Astrocyte (in vitro differentiated cells and primary cell): ENCODE measurements at regions not wholly inside any gene's neighbourhood (a gene's known extent, or its start where the extent isn't known, plus 50 kb on each side); places are given as distances from the start of the nearest gene placed in this dataset.
A peak's percentile ranks its signal among the peaks of the same experiment; 100 is the strongest.

ENCODE experiments used
- DNase-seq: peaks from one replicate; pipeline ENCODE4 v3.0.0-alpha.2; 2010; ENCODE audit warnings: low read depth
- FAIRE-seq: peaks from 2 replicates; lab custom pipeline; 2011; peaks lifted over from hg19 to GRCh38; lab: Jason Lieb, UNC
- H2AFZ ChIP-seq: 2 replicates; pipeline ENCODE4 v1.6.0; 2012; ENCODE audit warnings: low read depth, low read length, inconsistent platforms
- H3K27ac ChIP-seq: 2 replicates; pipeline ENCODE4 v1.5.1; 2011; ENCODE audit warnings: low read depth, low read length, inconsistent platforms
- H3K27me3 ChIP-seq: 2 replicates; pipeline ENCODE4 v1.6.0; 2011; ENCODE audit warnings: low read length, inconsistent platforms; ENCODE audit not compliant: insufficient read depth
- H3K36me3 ChIP-seq: 2 replicates; pipeline ENCODE4 v1.5.1; 2011; ENCODE audit warnings: low read length, inconsistent platforms; ENCODE audit not compliant: insufficient read depth
- H3K4me1 ChIP-seq: 2 replicates; pipeline ENCODE4 v1.5.1; 2011; ENCODE audit warnings: low read length, inconsistent platforms; ENCODE audit not compliant: insufficient read depth
- H3K4me2 ChIP-seq: 2 replicates; pipeline ENCODE4 v1.6.0; 2012; ENCODE audit warnings: low read length, inconsistent platforms
- H3K4me3 ChIP-seq: 2 replicates; pipeline ENCODE4 v1.5.1; 2011; ENCODE audit warnings: low read depth, mild to moderate bottlenecking, low read length, inconsistent platforms; ENCODE audit not compliant: insufficient read depth
- H3K79me2 ChIP-seq: 2 replicates; pipeline ENCODE4 v1.6.0; 2012; ENCODE audit warnings: mild to moderate bottlenecking, low read length, inconsistent platforms; ENCODE audit not compliant: insufficient read depth
- H3K9ac ChIP-seq: 2 replicates; pipeline ENCODE4 v1.6.0; 2012; ENCODE audit warnings: mild to moderate bottlenecking, low read length, inconsistent platforms
- H3K9me3 ChIP-seq: 2 replicates; pipeline ENCODE4 v1.5.1; 2012; ENCODE audit warnings: low read depth, mild to moderate bottlenecking, low read length, inconsistent platforms; ENCODE audit not compliant: insufficient read depth
- H4K20me1 ChIP-seq: 2 replicates; pipeline ENCODE4 v1.6.0; 2012; ENCODE audit warnings: low read length, inconsistent platforms; ENCODE audit not compliant: insufficient read depth
- H3K27ac Mint-ChIP-seq: one replicate; pipeline ENCODE4 v1.8.0; 2021; ENCODE audit warnings: mild to moderate bottlenecking, mixed read lengths; ENCODE audit not compliant: unreplicated experiment
- H3K27me3 Mint-ChIP-seq: one replicate; pipeline ENCODE4 v1.8.0; 2021; ENCODE audit warnings: low read depth, mixed read lengths; ENCODE audit not compliant: unreplicated experiment
- H3K36me3 Mint-ChIP-seq: one replicate; pipeline ENCODE4 v1.8.0; 2021; ENCODE audit warnings: low read depth, mixed read lengths; ENCODE audit not compliant: unreplicated experiment
- H3K4me1 Mint-ChIP-seq: one replicate; pipeline ENCODE4 v1.8.0; 2021; ENCODE audit warnings: low read depth, mixed read lengths; ENCODE audit not compliant: unreplicated experiment
- H3K4me3 Mint-ChIP-seq: one replicate; pipeline ENCODE4 v1.8.0; 2021; ENCODE audit warnings: mild to moderate bottlenecking, moderate library complexity, mixed read lengths; ENCODE audit not compliant: unreplicated experiment
- H3K9me3 Mint-ChIP-seq: one replicate; pipeline ENCODE4 v1.8.0; 2021; ENCODE audit warnings: mild to moderate bottlenecking, mixed read lengths; ENCODE audit not compliant: unreplicated experiment
- EZH2 ChIP-seq: IDR thresholded peaks from 2 replicates; pipeline ENCODE4 v1.6.1; 2012; ENCODE audit warnings: mild to moderate bottlenecking, low read length, inconsistent platforms; ENCODE audit not compliant: insufficient read depth
- TF ChIP-seq, protein P1 (sequence below): IDR thresholded peaks from 2 replicates; pipeline ENCODE4 v1.5.1; 2011; ENCODE audit warnings: low read depth, mild to moderate bottlenecking, inconsistent platforms, low read length, moderate library complexity; ENCODE audit not compliant: insufficient read depth

GRCh38 chr13:44193731-44194130 lies 179.9 kb upstream of the SERP2 start:
- no peaks in the 10 kb centered on the region for H3K36me3 Mint-ChIP-seq
- no peak for TF ChIP-seq EZH2
- TF ChIP-seq, protein P1, sequence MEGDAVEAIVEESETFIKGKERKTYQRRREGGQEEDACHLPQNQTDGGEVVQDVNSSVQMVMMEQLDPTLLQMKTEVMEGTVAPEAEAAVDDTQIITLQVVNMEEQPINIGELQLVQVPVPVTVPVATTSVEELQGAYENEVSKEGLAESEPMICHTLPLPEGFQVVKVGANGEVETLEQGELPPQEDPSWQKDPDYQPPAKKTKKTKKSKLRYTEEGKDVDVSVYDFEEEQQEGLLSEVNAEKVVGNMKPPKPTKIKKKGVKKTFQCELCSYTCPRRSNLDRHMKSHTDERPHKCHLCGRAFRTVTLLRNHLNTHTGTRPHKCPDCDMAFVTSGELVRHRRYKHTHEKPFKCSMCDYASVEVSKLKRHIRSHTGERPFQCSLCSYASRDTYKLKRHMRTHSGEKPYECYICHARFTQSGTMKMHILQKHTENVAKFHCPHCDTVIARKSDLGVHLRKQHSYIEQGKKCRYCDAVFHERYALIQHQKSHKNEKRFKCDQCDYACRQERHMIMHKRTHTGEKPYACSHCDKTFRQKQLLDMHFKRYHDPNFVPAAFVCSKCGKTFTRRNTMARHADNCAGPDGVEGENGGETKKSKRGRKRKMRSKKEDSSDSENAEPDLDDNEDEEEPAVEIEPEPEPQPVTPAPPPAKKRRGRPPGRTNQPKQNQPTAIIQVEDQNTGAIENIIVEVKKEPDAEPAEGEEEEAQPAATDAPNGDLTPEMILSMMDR, result no peak
- no peaks in the 10 kb centered on the region for H4K20me1 ChIP-seq
- no peaks in the 10 kb centered on the region for H3K79me2 ChIP-seq
- no peak overlapping the region for H3K4me3 Mint-ChIP-seq
- no peak overlapping the region for H3K9ac ChIP-seq
- FAIRE-seq (no peak), DNase-seq (no peak)
- no peaks in the 10 kb centered on the region for H3K9me3 Mint-ChIP-seq
- H3K27me3 Mint-ChIP-seq, result peaks cover 4% of the 10 kb centered on the region
- peaks cover 14% of the 10 kb centered on the region for H3K4me1 ChIP-seq
- H3K27ac ChIP-seq, result no peak overlapping the region
- no peak overlapping the region for H3K27ac Mint-ChIP-seq
- H2AFZ ChIP-seq, result no peak overlapping the region
- H3K27me3 ChIP-seq, result no peaks in the 10 kb centered on the region
- H3K4me2 ChIP-seq, result no peak overlapping the region
- H3K4me3 ChIP-seq, result no peak overlapping the region
- no peaks in the 10 kb centered on the region for H3K36me3 ChIP-seq
- peaks cover 13% of the 10 kb centered on the region for H3K4me1 Mint-ChIP-seq
- no peaks in the 10 kb centered on the region for H3K9me3 ChIP-seq

GRCh38 chr13:44195245-44195644 lies 178.4 kb upstream of the SERP2 start:
- Mint-ChIP-seq H3K9me3 (no peaks in the 10 kb centered on the region), H3K27me3 (peaks cover 4% of the 10 kb centered on the region), H3K4me3 (no peak overlapping the region), H3K4me1 (peaks cover 10% of the 10 kb centered on the region), H3K27ac (no peak overlapping the region), H3K36me3 (no peaks in the 10 kb centered on the region)
- TF ChIP-seq, protein P1, result no peak
- no peak for TF ChIP-seq EZH2
- no peak overlapping the region for H3K4me2 ChIP-seq
- no peaks in the 10 kb centered on the region for H3K36me3 ChIP-seq
- no peaks in the 10 kb centered on the region for H3K79me2 ChIP-seq
- no peaks in the 10 kb centered on the region for H3K9me3 ChIP-seq
- no peak overlapping the region for H3K4me3 ChIP-seq
- no peaks in the 10 kb centered on the region for H3K27me3 ChIP-seq
- H2AFZ ChIP-seq, result no peak overlapping the region
- DNase-seq (no peak), FAIRE-seq (no peak)
- no peaks in the 10 kb centered on the region for H4K20me1 ChIP-seq
- no peak overlapping the region for H3K9ac ChIP-seq
- H3K4me1 ChIP-seq, result peaks cover 12% of the 10 kb centered on the region
- no peak overlapping the region for H3K27ac ChIP-seq

GRCh38 chr13:44196196-44196751 lies 177.3 kb upstream of the SERP2 start:
- no peaks in the 10 kb centered on the region for H3K36me3 ChIP-seq
- H3K27ac Mint-ChIP-seq, result peak overlapping the region; percentile 0
- no peaks in the 10 kb centered on the region for H4K20me1 ChIP-seq
- no peak overlapping the region for H2AFZ ChIP-seq
- no peak for FAIRE-seq
- H3K9me3 ChIP-seq, result no peaks in the 10 kb centered on the region
- H3K4me1 ChIP-seq, result peaks cover 12% of the 10 kb centered on the region
- H3K4me1 Mint-ChIP-seq, result peaks cover 10% of the 10 kb centered on the region
- H3K9ac ChIP-seq, result no peak overlapping the region
- DNase-seq, result no peak
- H3K4me2 ChIP-seq, result no peak overlapping the region
- H3K27me3 ChIP-seq, result no peaks in the 10 kb centered on the region
- no peak overlapping the region for H3K4me3 Mint-ChIP-seq
- H3K79me2 ChIP-seq, result no peaks in the 10 kb centered on the region
- H3K9me3 Mint-ChIP-seq, result no peaks in the 10 kb centered on the region
- no peak overlapping the region for H3K4me3 ChIP-seq
- no peak overlapping the region for H3K27ac ChIP-seq
- peaks cover 4% of the 10 kb centered on the region for H3K27me3 Mint-ChIP-seq
- H3K36me3 Mint-ChIP-seq, result no peaks in the 10 kb centered on the region
- TF ChIP-seq, protein P1, result no peak
- TF ChIP-seq EZH2, result no peak
